ENCODE measurements at regions not wholly inside any gene's neighbourhood (a gene's known extent, or its start where the extent isn't known, plus 50 kb on each side); places are given as distances from the start of the nearest gene placed in this dataset.
A peak's percentile ranks its signal among the peaks of the same experiment; 100 is the strongest.

DNA sequence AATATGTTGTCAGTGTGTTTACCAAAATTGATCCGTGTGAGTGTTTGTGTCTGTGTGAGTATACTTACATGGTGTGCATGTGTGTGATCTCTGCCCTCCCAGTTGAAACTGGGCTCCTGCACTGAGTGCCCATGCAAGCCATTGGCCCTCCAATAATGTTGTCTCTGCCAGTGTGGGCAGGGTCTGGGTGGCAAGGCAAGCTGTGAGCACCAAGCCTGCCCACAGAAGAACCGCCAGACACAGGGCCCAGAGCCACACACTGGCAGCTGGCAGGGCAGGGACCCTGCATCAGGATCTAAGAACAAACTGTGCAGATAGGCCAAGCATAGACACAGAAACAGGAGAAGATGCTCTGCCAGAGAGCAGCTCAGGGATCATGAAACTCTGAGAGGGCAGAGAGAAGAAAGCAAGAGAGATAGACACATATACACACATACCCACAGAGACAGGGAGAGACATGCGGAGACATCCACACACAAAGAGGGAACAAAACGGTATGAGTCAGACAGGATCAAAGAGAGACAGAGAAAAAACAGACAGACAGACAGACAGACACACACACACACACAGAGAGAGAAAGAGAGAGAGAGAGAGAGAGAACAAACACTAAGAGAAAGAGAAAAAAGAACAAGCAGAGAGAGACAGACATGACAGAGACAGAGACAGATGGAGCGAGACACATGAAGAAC is 555.0 kb downstream of the MID1IP1 start:
- Mint-ChIP-seq H3K4me1 (ENCODE audit: low read depth) (peaks cover 14% of the 10 kb centered on the region), H3K36me3 (ENCODE audit: low read depth) (no peaks in the 10 kb centered on the region), H3K9me3 (no peaks in the 10 kb centered on the region), H3K27me3 (no peaks in the 10 kb centered on the region), H3K4me3 (no peak overlapping the region), H3K27ac (peak overlapping the region; percentile 13)
- TF ChIP-seq CTCF (IDR thresholded peaks at IDR 0.05) = no peak
- ATAC-seq (no peak), DNase-seq (no peak)
- ChIA-PET CTCF (no interaction called here), POLR2A (interaction anchor here (0.8 kb wide), 1 partner anchor 75 kb away, joined by 4 read pairs; no protein-coding TSS in a partner anchor)
- intact Hi-C loops (cut with micrococcal nuclease) = no loop called here

- Mint-ChIP-seq H3K27me3 (no peaks in the 10 kb centered on the region), H3K9me3 (no peaks in the 10 kb centered on the region), H3K4me3 (no peak overlapping the region), H3K4me1 (ENCODE audit: low read depth) (peaks cover 15% of the 10 kb centered on the region), H3K36me3 (ENCODE audit: low read depth) (no peaks in the 10 kb centered on the region), H3K27ac (no peak overlapping the region)
- no peak for TF ChIP-seq CTCF (IDR thresholded peaks at IDR 0.05)
- ChIA-PET POLR2A (no interaction called here), CTCF (no interaction called here)
- intact Hi-C loops (cut with micrococcal nuclease) = no loop called here
- no peak for DNase-seq
- ATAC-seq = no peak
These were observed 558.8 kb downstream of the MID1IP1 start for GRCh38 chrX:39360101-39360500.

GRCh38 chrX:39361736-39362135 is 560.5 kb downstream of the MID1IP1 start:
- Mint-ChIP-seq H3K4me3 (no peak overlapping the region), H3K27me3 (no peaks in the 10 kb centered on the region), H3K4me1 (ENCODE audit: low read depth) (peaks cover 11% of the 10 kb centered on the region), H3K27ac (no peak overlapping the region), H3K36me3 (ENCODE audit: low read depth) (no peaks in the 10 kb centered on the region), H3K9me3 (no peaks in the 10 kb centered on the region)
- intact Hi-C loops (cut with micrococcal nuclease) = no loop called here
- POLR2A ChIA-PET = interaction anchor here (1.0 kb wide), 1 partner anchor 9 kb away, joined by 3 read pairs; no protein-coding TSS in a partner anchor
- CTCF ChIA-PET = no interaction called here
- no peak for DNase-seq
- no peak for TF ChIP-seq CTCF (IDR thresholded peaks at IDR 0.05)
- no peak for ATAC-seq

DNA sequence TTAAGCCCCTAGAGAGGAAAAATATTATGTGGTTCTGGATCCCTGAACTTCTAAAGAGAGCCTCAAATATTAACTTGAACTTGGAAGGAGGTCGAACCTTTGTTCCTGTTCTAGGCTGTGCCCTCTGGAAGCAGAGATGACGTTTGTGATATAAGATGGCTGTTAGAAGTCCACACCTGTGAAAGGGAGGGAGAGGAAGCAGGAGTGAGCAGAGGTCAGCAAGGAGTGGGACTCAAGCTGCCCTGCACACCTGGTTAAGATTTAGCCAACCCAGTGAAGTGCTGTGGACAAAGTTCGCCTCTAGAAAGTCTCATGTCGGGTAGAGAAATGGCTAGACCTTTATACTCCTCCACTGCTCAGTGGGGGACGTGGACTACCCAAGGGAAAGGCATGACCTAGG is 566.2 kb downstream of the MID1IP1 start:
- DNase-seq (no peak), ATAC-seq (no peak)
- Mint-ChIP-seq H3K36me3 (ENCODE audit: low read depth) (no peaks in the 10 kb centered on the region), H3K27me3 (no peaks in the 10 kb centered on the region), H3K4me1 (ENCODE audit: low read depth) (peaks cover 5% of the 10 kb centered on the region), H3K27ac (no peak overlapping the region), H3K4me3 (no peak overlapping the region), H3K9me3 (no peaks in the 10 kb centered on the region)
- ChIA-PET CTCF (no interaction called here), POLR2A (no interaction called here)
- no peak for TF ChIP-seq CTCF (IDR thresholded peaks at IDR 0.05)
- intact Hi-C loops (cut with micrococcal nuclease) = no loop called here

DNA sequence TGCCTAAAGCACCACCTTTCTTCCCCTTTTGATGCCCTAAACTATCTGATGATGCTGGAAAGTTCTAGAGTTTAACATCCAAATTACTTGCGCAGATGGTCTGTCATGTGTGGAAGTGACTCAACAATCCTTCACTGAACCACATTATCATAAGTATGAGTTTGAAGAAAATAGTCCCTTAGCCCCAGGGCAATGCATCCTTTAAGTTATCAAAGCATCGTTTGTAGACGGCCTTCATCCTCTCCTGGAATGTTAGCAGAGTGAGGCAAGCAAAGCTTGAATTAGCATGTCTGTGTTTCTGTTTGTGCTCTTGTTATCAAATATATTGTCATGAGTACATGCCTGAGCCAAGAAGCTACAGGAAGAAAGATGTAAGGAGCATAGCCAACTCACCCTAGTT is 570.9 kb downstream of the MID1IP1 start:
- no peak for TF ChIP-seq CTCF (IDR thresholded peaks at IDR 0.05)
- ChIA-PET POLR2A (no interaction called here), CTCF (no interaction called here)
- Mint-ChIP-seq H3K4me3 (no peak overlapping the region), H3K4me1 (ENCODE audit: low read depth) (no peaks in the 10 kb centered on the region), H3K9me3 (no peaks in the 10 kb centered on the region), H3K36me3 (ENCODE audit: low read depth) (no peaks in the 10 kb centered on the region), H3K27ac (no peak overlapping the region), H3K27me3 (no peaks in the 10 kb centered on the region)
- ATAC-seq (no peak), DNase-seq (no peak)
- intact Hi-C loops (cut with micrococcal nuclease) = no loop called here
